Activated T-helper 1 cell treated with anti-CD3 and anti-CD28 coated beads, Interleukin-2, amount 50 U/mL, for 16 hours (primary cell): ENCODE measurements at regions not wholly inside any gene's neighbourhood (a gene's known extent, or its start where the extent isn't known, plus 50 kb on each side); places are given as distances from the start of the nearest gene placed in this dataset.

Source experiments
- DNase-seq, 2 donors: peaks; one replicate each; pipeline ENCODE4 v3.0.0-alpha.2; 2020; ENCODE audit warnings: low read depth in 1 of 2, low spot score in 1 of 2

DNA sequence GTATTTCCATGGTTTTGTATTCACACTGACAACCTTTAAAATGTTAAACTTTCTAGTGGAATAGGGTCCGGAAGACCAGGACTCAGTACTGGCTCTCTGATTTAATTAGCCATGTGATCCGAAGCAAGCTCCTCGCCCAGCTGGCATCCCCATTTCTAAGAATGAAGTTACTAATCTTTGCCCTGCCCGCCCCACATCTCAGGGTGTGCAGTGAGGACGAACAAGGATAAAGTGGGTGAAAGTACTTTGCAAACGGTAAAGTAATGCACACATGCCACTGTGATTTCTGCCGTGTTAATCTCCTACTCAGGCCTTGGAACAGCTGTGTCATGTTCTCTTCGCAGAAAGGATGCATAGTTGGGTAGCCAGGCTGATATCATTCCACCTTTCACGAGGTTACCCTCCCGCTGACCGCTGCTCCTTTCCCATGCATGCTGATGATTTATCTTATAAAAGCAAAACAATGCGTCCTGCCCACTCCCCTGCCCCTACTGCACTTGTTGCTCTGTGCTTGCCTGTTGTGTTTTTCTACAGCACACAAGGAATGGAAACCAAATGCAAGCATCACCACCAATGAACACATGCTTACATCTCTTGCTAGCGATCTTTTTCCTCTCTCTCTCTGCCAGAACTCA, 539.0 kb downstream of the EFNB2 start:
- DNase-seq = no peak

- no peak for DNase-seq
Observed at GRCh38 chr13:105994340-105994739, 541.1 kb downstream of the EFNB2 start.

DNA sequence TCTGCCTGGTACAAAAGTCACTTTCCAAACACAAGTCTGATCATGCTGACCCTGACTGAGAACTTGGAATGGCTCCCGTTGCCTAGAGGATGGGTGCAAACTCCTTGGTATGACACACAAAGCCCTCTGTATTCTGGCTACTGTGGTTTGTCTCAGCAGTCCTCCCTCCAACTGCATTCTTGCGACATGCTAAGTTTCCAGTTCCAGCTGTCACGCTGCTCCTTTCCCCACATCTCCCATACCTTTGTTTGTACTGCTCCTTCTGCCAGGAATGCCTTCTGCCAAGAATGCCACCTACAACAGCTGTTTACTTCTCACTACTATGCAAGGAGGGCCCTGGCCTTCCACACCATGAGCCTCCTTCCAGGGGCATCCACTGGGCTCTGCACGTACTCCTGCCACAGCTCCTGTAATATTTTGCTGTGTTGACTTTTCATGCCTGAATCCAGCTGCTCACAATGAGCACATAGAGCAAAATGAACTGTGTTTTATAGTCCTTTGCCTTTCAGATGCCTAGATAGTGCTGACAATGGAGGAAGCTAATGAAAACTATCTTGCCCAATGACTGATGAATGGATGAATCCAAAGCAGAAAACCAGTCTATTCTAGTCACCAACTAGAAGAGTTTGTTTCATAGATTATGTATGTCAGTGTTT, 543.7 kb downstream of the EFNB2 start:
- no peak for DNase-seq

- no peak for DNase-seq
Observed at GRCh38 chr13:105991131-105991530, 544.3 kb downstream of the EFNB2 start.

DNA sequence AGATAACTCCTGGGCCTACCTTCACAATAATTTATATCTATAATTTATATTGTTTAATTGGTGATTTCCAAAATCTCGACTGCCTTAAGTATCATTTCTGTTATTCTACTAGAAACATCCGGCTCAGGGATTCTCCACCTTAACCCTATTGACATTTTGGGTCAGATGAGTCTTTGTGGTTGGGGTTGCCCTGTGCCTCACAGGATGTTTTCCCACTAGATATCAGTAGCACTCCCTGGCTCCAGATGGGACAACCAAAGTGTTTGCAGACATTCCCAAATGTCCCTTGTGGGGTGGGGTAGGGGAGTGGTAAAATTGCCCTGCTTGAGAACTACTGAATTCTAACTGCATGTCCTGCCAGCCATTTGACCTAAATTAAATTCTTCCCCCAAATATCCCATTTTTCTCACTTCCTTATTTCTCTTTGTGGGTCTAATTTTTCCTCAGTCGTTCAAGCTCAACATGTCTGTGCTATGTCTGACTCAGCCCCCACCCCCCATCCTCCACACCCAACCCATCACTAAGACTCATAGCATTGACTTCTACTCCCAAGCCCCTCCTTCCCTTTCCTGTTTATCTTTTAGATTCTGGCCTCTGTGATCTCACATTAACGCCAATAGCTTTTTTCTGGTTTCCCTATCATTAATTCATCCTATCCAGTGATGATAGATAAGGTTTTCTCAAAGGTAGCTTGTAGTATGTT, 545.1 kb downstream of the EFNB2 start:
- no peak for DNase-seq

- no peak for DNase-seq
Observed at GRCh38 chr13:105984646-105985045, 550.8 kb downstream of the EFNB2 start.

GRCh38 chr13:105984236-105984635, 551.2 kb downstream of the EFNB2 start:
- DNase-seq = no peak

DNA sequence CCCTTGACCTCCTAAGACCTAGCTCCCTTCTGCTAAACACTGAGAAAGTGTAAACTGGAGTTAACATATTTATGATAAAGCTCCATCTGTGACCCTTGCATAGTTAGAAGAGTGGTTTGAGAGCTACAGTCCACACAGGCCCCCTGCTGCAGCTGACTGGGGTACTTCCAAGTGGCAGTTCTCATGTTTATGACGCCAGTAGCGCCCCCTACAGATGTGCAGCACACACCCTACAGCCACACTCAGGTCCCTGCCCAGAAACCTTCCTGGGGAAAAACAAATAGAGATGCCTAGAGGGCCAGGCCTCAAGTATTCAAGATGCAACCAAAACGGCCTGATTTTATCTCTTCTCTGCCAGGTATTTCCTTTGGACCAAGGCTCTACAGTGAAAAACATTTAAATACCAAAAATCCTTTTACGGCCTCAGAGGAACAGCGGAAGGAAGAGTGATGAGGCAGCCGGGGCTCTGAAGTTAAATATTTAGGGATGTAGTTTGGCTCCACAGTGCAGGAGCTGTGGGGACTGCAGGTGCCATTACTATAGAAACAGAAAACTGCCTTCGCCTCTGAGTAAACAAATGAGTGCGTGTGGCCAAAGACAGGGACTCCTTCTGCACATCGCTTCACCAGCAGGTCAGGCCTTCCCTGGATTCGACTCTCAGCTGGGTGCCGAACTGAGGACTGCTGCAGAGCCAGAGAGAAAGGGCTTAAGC, 553.1 kb downstream of the EFNB2 start:
- DNase-seq = no peak

GRCh38 chr13:105979131-105980011, 556.1 kb downstream of the EFNB2 start:
- DNase-seq = no peak

DNA sequence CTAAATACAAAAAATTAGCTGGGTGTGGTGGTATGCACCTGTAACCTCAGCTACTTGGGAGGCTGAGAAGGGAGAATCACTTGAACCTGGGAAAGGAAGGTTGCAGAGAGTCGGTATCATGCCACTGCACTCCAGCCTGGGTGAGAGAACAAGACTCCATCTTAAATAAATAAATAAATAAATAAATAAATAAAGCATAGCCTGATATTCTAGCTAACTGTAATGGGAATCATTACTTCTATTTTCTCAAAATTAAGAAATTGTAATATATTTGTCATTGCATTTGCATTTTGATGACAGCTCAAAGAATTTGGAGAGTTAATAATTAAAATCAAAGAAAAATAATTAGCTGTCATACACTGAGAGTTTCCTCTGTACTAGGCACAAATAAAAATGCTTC, 561.1 kb downstream of the EFNB2 start:
- DNase-seq = no peak

DNA sequence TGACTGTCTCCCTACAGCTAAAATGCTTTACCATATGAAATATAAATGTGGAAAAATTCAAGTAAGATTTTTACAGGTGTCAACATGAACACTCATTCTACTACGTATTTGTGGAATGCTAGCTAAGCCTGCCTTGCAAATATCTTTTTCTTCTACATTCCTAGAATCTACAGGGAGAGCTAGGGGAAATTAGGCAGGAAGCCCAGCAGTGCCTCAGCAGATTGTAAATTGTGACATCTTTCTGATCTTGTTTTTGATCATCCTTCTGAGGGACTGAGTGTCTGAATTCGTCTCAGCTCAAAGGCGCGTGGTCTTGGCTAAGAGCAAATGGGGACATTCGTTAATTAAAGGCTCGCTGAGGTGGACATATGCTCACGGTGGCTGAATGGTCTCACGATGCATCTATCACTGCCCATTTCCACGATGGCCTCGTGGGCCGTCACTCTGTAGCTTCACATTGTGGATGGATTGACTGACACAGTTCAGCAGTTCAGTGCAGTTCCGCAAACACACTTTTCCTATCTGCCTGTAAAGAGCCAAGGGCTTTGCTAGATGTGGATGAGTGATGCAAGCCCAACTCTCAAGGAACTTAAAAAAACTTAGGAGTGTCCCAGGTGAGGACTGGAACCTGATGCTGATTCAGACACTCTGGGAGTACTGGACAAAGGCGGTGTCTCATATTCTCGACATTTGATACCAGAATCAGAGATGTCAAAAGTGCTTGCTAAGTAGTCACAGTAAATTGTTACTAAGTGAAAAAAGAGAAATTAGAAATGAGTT, 562.5 kb downstream of the EFNB2 start:
- DNase-seq = no peak

GRCh38 chr13:105972306-105972721, 563.1 kb downstream of the EFNB2 start:
- no peak for DNase-seq

DNA sequence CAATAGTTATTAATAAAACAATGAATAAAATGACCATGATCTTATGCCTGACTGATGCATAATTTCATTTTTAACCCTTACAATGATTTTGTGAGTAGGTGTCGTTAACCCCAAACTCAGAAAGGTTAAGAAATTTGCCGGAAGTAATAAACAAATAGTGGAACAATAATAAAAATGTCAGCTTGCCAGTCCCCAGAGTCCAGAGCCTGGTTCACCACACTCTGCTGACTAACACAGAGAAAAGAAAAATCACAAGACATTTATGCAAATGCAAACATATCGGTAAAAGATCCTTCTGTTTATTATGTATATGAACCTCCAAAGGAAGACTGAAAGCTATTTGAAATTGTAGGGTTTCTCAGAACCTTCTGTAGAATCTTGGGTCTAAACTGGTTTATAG, 563.7 kb downstream of the EFNB2 start:
- DNase-seq = no peak

- DNase-seq = no peak
Observed at GRCh38 chr13:105971312-105971711, 564.1 kb downstream of the EFNB2 start.

DNA sequence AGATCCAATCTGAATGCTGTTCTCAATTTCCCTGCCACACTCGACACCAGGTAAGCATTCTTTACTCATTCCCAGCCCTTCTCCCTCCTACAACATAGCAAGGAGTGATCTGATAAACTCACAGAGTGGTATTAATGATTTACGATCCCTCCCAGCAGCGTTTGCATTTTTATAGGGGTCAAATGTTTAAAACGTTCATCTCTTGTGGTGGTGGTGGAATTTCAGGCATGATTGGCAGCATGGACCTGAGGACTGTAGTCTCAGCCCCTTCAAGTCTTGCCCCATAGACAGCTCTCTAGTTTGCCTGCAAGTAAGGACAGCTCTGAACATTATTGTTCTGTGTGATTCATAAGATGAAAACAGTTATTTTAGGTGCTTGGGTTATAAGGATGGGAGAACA, 565.7 kb downstream of the EFNB2 start:
- DNase-seq = no peak

- DNase-seq = no peak
Observed at GRCh38 chr13:105965910-105966309, 569.6 kb downstream of the EFNB2 start.

DNA sequence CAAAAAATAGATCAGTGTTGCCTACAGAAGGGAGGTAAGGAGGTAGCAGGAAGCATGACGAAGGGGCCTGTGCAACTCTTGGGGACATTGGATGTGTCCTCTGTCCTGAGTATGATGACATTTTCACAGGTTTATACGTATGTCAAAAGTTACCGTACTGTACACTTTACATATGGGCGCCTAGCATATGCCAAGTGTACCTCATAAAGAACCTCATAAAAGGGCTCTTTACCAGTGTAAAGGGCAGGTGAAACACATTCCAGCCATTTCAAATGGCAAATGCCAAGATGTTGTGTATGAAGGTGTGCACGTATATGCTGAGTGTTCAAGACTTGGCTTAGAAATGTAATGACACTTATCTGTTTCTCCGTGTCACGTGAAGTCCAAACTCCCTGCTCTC, 573.4 kb downstream of the EFNB2 start:
- DNase-seq = no peak

DNA sequence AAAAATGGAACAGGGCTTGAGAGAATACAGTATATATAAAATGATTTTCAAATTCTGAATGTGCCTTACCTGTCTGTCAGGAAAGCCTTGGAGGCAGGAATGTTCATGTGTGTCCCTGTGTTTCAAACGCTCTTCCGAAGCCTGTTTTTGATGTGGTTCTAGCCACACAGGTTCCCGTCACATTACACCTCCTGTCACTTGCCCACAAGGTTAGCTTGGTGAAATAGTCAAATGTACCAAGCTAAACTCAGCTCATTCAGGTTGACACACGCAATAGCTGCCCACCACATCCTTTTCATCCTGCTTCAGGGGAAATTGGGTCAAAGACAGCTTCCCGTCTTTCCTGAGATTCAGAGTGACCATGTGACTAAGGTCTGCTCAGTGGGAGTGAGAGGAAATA, 574.0 kb downstream of the EFNB2 start:
- no peak for DNase-seq

- no peak for DNase-seq
Observed at GRCh38 chr13:105960326-105960725, 575.1 kb downstream of the EFNB2 start.

DNA sequence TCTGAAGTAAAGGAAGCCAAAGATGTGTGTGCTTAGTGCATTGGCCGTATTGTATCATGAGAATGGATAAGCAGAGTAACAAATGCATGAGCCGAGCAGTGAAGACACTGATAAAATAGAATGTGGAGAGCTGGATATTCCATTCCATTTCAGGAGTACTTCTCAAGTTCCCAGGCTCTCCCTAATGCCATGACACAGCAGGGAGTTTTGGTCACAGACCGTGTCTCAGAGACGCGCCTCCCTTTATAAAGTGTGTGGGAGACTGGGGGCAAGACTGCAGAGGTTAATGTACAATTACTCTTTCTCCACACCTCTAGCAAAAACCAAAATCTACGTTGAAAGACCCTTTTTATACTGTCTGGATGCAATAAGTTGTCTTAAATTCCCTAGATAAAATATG, 575.6 kb downstream of the EFNB2 start:
- no peak for DNase-seq
